ENCODE measurements at regions not wholly inside any gene's neighbourhood (a gene's known extent, or its start where the extent isn't known, plus 50 kb on each side); places are given as distances from the start of the nearest gene placed in this dataset.

- no peaks in the 10 kb centered on the region for H3K9me3 ChIP-seq
- ATAC-seq = no peak
- H3K4me3 ChIP-seq = no peak overlapping the region
- no peaks in the 10 kb centered on the region for H3K36me3 ChIP-seq
- H3K27me3 ChIP-seq = no peaks in the 10 kb centered on the region
- no peak for DNase-seq
- intact Hi-C loops (cut with DNase I) = no loop called here
- WGBS, 2 donors = 70 to 82% methylated on average over 3 of the region's 3 CpGs
- no peak overlapping the region for H3K27ac ChIP-seq
- TF ChIP-seq CTCF (IDR thresholded peaks at IDR 0.05) = no peak
- H3K4me1 ChIP-seq = no peaks in the 10 kb centered on the region
Measured at GRCh38 chr4:180768610-180769009, 1474.6 kb upstream of the TENM3 start.

GRCh38 chr4:180769791-180770190 is 1473.4 kb upstream of the TENM3 start:
- intact Hi-C loops (cut with DNase I) = no loop called here
- Histone ChIP-seq H3K4me1 (no peaks in the 10 kb centered on the region), H3K27ac (no peak overlapping the region), H3K36me3 (no peaks in the 10 kb centered on the region), H3K27me3 (no peaks in the 10 kb centered on the region), H3K4me3 (no peak overlapping the region), H3K9me3 (peaks cover 0 to 11% (median 0%) of the 10 kb centered on the region in 11 donors)
- no peak for DNase-seq
- ATAC-seq = no peak
- 64 to 70% methylated on average over 3 of the region's 3 CpGs for WGBS, 2 donors
- TF ChIP-seq CTCF (IDR thresholded peaks at IDR 0.05) = no peak

- no peak for ATAC-seq
- Histone ChIP-seq H3K27ac (no peak overlapping the region), H3K27me3 (no peaks in the 10 kb centered on the region), H3K4me1 (no peaks in the 10 kb centered on the region), H3K36me3 (no peaks in the 10 kb centered on the region), H3K4me3 (no peak overlapping the region), H3K9me3 (peaks cover 0 to 16% (median 0%) of the 10 kb centered on the region in 11 donors)
- DNase-seq = no peak
- WGBS, 2 donors = 43 to 63% methylated on average over 2 of the region's 2 CpGs
- intact Hi-C loops (cut with DNase I) = no loop called here
- TF ChIP-seq CTCF (IDR thresholded peaks at IDR 0.05) = no peak
Measured at GRCh38 chr4:180770265-180770664, 1472.9 kb upstream of the TENM3 start.

GRCh38 chr4:180784940-180785339 is 1458.3 kb upstream of the TENM3 start:
- Histone ChIP-seq H3K4me3 (no peak overlapping the region), H3K27ac (no peak overlapping the region), H3K27me3 (no peaks in the 10 kb centered on the region), H3K36me3 (no peaks in the 10 kb centered on the region), H3K9me3 (peaks cover 0 to 7% (median 0%) of the 10 kb centered on the region in 11 donors), H3K4me1 (no peaks in the 10 kb centered on the region)
- DNase-seq (no peak), ATAC-seq (no peak)
- TF ChIP-seq CTCF (IDR thresholded peaks at IDR 0.05) = no peak
- intact Hi-C loops (cut with DNase I) = no loop called here
- WGBS, 2 donors = 93 to 95% methylated on average over 5 of the region's 5 CpGs
